GM19395 (cell line): ENCODE measurements at regions not wholly inside any gene's neighbourhood (a gene's known extent, or its start where the extent isn't known, plus 50 kb on each side); places are given as distances from the start of the nearest gene placed in this dataset.

Experiments
- ATAC-seq: cut with Tn5 transposase; IDR thresholded peaks from one replicate; pipeline ENCODE4 v1.9.1; 2021; ENCODE audit warnings: mild to moderate bottlenecking, moderate library complexity; ENCODE audit not compliant: unreplicated experiment

DNA sequence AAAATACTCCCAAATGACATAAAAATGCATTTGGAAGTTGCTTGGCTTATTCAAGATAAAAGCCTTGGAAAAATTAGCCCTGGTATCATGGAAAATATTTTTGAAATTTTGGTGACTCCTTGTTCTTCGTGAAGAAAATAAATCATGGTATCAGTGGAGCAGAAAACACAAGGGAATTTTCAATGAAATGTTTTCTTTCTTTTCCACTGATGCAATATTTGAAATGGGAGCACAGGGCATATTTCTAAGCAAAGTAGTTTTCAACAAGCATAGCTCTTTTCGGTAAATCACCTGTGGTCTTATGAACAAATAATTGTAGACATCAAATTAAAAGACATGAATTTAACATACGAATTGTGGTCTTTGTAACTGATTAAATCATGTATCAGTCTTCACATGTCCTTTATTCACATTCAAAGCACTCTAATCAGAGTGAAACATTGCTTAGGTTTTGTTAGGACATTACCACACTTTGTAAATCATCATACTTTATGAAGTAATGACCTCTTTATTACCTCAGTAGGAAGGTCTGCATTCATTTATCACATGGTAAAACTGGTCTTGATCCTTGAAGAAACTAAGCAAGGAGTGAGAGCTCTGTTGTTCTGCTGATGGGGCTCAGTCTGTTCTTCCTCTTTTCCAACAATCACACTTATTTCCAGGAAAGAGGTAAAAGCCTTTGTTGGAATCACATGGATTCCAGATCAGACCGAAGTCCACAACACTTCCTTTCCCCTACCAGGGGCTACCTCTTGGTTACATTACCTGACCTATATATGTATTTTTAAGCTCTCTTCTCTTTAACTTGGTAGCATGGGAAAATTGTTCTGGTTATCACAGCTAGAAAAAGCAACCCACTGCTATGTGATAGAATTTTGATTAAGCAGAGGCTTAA, 413.5 kb upstream of the THBS1 start:
- no peak for ATAC-seq

DNA sequence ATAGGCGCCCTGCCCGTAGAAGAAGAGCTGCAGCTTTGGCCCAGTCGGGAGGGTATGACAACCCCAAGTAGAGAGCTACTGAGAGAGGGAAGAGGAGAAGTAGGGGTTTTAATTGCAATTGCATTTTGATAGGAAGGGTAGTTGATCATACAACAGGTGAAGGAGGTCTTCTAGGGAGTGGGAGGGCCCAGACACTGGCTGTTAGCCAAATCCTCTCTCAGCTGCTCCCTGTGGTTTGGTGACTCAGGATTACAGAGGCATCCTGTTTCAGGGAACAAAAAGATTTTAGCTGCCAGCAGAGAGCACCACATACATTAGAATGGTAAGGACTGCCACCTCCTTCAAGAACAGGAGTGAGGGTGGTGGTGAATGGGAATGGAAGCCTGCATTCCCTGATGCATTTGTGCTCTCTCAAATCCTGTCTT, 408.9 kb upstream of the THBS1 start:
- no peak for ATAC-seq

DNA sequence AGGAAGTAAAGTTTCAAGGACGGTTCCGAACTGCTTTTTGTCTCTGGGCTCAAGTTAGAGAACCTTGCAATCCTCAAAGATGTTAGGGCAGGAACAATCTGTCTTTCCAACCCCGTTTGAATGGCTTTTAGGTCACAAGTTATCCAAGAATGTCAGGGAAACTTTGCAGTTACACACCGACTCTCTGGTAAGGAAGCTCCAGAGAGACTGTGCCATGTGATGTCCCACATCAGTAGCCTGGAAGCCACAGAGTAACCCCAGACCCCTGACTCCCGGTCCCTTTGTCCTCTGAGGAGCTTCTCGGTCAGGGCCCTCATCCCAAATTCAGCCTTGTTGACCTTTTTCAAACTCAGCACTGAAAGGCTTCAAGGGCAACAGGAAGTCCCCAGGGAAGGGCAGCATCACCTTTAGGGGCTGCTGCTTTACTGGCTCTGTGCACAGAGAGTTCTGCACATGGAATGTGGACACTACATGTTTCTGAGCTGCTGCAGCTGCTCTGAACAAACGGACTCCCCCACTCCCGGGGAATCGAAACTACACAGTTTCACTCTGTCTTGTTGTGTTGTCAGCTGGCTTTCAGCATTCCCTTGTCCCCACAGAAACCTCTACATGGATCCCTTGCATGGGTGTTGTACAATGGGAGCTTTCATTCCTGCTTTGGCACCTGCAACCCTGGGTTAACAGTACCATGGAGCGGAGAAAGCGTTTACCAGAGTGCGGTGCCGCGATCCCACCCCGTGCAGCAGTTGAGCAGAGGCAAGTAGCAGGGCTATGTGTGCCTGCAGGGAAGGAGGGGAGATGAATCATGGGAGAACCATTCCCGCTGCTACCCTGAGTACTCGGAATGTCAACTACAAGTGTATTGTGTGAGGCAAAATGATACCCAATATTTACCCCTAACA, 408.2 kb upstream of the THBS1 start:
- no peak for ATAC-seq

DNA sequence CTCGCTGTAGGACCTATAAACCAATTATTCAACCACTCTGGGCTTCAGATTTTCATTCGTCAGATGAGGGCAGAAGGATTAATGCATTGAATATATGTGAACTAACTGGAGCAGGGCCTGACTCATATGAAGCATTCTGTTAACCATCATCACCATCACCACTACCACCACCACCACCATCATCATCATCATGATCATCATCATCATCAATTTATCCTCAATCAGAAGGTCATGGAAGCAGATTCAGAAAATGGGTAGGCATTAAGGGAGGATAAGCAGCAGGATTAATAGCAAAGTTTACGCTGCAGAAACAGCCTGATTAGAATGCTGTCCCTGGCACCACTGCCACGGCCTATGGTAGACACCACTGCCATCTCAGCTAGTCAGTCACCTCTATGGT, 407.5 kb upstream of the THBS1 start:
- no peak for ATAC-seq

DNA sequence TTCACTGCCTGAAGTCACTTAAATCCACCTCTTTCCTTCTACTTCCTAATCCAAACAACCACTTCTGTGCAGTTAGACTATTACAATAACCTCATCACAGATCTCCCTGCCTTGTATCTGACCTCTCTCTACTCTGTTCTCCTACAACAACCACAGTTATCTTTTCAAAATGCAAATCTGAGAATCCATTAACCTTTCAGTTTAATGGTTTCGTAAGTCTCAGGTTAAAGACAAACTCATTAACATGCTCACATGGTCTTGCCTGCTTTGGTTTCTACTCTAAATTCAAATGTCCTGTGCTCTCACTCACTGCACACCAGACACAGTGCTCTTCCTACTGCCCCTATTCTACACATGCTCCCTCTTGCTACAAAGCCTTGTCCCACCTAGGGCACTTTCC, 406.5 kb upstream of the THBS1 start:
- no peak for ATAC-seq

DNA sequence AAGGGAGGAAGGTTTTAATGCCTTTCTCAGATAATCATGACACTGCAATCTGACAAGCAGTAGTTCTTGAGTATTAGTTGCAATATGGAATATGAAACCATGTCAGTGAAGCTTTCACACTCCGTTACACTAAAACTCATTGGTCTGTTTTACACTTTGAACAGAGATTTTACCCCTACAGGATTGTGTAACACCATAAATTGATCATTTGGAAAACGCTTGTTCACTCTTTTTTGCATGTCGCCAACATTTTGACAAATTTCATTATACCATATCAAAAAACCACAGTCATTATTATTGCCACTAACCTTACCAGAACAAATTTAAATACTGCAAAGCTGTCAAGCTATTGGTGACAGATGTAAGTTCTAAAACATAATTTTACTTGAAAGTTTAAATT, 404.8 kb upstream of the THBS1 start:
- no peak for ATAC-seq

DNA sequence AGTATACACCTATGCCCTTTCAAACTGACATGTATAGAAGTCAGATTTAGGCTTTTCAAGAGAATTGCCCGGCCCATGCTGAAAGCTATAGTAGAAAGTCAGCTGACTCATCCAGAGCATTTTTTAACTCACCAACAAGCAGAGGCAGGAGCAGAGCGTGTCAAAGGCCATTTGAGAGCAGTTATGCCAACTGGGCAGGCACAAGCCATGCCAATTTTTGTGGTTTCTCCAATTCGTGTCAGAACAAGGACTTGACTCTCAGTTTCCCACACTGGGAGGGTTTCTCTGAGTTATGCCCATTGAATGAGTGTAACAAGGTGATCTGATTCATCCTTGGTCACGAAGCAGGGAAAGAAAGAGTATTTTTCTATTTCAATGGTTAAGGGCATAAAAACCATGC, 403.3 kb upstream of the THBS1 start:
- no peak for ATAC-seq

DNA sequence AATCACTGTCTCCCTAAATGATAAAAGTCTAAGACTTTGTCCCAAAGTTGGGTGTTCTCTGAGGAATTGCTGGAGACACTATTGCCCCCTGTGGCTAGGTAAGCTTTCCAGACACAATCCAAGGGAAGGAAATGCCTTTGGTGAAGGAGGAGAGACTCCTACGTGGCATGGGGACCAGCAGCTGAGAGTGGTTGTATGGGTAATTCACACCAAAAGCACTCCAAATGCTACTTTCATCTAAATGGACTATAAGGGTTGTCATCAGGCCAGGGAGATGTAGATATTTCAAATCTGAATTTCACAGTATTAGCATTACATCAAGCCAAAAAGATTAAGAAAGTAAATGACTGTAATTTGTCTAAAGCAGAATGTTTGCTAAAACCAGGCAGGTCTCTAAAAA, 400.8 kb upstream of the THBS1 start:
- ATAC-seq, result no peak

DNA sequence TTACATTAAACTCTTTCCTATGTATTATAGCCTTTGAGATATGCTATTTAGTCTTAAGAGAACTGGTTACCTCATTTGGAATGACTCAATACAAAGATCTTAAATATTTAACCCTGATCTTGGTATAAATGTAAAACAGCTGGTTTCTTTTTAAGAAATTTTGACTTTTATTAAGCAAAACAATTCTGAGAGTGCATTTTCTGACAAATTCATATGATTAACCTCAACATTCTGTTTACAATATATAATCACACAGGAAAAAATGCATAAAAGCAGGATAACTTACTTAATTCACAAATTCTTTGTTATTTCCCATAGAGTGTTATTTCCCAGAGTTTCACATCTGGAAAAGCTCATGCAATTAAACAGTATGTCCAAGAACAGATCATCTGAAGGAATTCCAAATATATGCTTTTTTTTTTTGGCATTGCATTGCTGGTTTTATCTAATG, 400.4 kb upstream of the THBS1 start:
- ATAC-seq, result no peak

DNA sequence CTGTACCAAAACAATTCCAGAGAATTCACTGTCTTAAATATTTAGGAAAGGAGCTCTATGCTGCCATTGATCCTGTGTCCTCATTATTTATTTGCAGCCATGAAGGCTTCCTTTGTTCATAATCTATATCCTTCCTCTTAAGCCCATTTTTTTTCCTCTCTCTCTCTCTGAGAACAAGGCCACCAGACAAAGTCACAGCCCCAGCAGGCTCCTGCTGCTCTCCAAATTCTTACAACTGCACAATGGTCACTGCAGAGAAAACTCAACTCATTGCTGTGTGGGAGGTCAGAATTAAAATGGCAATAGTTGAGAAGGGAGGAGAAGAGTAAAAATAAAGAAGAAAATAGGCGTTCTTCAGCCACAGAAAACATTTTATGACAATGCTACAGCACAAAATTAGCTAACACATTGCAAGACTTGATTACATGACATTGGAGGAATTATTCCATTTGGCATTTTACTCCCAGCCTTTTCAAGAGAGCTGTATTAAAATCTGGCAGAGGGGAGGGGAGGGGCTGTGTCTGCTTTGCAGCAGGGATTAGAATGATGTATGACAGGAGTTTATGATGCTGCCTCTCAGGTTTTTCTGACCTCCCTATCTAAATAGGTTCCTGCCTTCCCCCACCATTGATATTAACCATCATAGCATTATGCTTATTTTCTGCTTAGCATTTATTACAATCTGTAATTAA, 399.7 kb upstream of the THBS1 start:
- no peak for ATAC-seq

DNA sequence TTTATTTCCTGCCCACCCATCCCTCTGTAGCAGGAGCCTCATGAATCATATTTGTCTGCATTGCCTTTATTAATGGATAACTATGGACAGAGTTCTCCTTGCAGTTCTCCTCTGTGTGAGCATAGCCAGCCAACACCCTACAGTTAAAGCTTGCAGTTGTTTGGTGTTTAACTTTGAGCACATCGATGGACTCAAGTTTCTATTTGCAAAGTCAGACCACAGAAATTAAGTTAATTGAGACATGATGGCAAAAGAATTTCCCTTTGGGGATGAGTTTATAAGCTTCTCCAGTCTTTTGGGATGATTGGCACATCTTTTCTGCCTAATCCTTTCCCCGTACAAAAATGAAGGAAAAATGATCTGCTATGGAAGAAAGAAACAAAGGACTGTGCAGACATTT, 398.9 kb upstream of the THBS1 start:
- no peak for ATAC-seq

DNA sequence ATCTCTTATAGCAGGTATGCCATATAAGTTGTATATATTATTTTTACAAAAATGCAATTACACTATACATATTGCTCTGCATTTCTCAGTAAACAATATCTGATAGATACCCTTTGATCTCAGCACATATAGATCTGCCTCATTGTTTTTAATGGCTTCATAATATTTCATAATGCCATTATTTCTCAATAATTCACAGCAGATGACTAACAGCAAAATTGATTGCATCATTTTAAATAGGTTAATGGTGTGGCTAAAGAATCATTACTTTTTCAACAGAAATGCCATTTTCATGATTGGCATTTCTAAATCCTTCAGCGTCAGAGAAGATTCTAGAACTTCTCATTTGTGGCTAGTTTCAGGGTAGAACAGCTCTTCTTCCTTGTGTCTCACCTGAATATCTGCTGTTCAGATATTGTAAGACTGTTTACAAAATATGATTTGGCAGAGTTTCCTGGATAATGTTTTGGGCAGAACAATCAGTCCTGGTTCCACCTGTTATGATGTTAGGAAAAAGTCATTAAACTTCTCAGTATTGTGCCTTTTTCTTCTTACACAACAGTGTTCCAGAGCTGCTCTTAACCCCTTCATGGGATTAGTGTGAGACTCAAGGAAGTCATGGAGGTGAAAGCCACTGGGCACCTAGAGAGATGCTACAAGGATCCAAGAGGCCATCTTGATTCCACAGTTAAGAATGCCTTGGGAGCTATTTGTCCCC, 397.6 kb upstream of the THBS1 start:
- ATAC-seq, result no peak

DNA sequence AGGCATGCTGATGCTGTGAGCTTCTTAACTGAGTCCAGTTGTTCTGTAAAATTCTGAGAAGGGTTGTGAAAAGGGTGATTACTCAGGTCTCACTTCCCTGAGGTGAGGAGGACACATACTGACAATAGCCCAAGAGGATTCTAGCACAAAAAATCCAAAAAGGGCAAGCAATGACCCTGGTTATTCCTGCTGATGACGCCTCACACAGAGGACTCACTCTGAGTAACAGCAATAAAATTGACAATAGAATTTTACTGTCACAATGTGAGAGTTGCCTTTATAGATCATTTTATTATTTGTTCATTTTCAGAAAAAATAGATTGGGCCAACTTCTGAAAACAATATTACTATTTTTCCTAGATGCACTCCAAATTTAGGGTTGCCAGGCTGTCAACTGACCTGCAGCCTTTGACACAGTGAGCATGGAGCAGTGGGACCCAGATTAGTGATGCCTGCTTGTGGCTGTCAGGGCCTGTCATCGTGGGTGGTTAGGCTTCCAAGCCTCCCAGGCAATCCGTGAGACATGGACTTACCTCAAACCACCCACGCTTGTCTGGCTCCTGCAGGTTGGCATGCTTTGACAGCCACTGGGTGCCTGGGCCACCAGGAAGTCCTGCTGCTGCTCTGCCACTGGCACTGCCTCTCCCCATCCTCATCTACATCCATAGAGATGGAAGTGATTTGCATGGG, 396.0 kb upstream of the THBS1 start:
- ATAC-seq, result no peak

DNA sequence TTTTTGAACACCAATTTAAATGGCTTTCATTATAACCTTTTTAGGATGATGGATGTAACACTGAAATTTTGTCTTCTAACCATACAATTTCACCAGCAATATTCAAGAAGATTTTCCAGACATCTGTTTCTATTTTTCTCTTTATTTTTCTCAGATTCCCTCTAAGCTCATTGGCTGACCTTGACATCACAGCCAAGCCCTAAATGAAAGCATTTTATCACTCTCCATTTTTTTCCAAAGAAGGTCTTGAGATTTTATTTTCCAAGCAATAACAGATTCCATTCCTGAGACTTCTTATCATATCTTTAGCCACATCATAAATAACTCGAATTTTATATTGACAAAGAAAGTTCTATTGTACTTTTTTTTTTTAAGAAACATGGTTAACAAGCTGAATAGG, 392.6 kb upstream of the THBS1 start:
- no peak for ATAC-seq

DNA sequence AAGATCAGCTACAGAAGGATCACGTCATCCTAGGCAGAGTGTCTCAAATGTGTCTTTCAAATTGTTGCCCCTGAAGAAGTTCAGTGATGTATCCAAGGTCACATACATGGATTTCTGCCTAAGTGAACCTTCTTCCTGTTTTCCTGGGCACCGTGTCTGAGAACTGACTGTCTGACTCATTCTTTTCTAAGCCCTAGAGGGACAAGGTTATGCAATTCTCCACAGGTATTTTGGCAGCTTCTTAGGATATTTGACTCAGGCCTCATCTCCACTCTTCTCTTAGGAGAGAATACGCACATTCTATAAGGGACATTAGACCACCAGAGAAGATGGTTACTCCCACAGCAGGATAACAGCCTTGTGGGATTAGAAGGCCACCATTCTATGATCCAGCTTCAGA, 391.9 kb upstream of the THBS1 start:
- no peak for ATAC-seq

DNA sequence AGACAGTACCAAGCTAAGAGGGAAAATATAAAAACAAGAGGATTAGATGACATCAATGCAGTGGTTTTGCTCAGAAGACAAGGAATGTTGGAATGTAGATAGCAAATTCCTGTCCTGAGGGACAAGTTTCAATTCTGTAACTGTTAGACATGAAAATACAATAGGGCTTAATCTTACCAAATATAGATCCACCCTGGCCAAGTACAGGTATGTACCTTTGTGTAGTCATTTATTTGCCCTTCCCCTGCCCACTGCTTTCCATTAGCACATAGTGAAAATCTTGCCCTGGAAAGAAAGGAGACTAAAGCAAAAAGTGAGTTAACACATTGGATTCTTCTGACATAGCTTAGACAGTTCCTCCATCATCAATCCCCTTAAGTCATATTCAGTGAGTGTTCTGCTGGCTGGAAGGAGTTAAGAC, 389.0 kb upstream of the THBS1 start:
- no peak for ATAC-seq

DNA sequence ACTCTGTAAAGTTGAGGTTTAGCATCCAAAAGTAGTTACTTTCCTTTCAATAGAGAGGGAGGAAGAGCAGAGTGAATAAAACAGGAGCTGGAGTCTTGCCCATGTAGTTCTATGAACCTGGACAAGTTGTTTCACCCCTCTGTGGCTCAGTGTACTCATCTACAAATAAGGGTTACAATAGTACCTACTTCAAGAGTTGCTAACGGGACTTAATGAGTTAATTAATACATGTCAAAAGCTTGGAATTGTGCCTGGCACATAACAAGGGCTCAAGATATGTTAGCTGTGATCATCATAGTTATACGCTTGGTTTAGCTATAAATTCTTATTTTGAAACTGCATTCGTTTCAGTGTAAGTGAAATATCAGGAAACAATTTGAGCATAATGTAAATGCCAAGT, 388.5 kb upstream of the THBS1 start:
- no peak for ATAC-seq

DNA sequence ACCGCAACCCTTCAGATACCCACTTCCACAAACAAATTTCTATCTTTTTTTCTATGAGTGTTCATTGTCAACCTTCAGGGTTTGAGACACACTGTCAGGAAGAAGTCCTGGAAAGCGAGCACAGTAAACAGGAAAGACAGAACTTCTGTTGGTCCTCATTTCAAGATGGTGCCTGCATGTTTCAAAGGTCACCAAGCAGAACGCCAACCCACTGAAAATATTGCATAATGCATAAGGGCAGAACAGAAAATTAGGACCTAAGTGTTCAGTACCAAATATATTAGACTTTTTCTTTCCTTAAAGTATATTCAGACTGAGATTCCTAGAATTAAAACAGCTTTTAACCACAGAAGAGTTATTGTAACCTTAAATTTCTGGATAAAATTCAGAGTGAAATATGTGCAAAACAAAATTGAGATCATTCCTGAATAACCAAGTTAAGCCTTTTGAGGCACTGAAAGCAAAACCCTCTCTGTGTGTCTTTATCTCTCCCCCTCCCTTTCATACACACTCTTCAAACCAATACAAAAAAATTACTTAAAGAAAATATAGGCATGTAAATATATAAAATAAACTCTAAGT, 387.8 kb upstream of the THBS1 start:
- ATAC-seq, result no peak

DNA sequence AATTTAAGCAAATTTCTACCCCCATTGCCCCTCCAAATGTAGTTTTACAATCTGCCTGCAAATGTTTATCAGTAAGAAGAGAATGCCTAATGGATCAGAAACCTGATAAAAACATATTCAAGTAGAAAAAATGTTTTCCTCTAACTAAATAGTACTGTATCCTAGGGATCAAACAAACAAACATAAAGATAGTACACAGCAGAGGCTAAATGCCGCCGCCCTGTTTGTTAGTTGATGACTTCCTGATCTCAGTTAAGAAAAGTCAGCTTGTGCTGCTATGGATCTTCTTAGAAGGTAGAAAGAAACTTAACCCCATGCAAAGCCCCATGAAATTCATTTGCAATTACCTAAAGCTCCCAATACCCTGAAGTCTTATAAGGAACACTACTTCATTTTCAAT, 387.3 kb upstream of the THBS1 start:
- no peak for ATAC-seq
